ENCODE measurements at regions not wholly inside any gene's neighbourhood (a gene's known extent, or its start where the extent isn't known, plus 50 kb on each side); places are given as distances from the start of the nearest gene placed in this dataset.

GRCh38 chr10:90413196-90413595, 444.6 kb downstream of the HTR7 start:
- H3K27ac ChIP-seq (ENCODE audit: low read length): no peak overlapping the region
- no peak overlapping the region for H3K4me2 ChIP-seq (ENCODE audit: low read depth, low read length)
- H4K20me1 ChIP-seq (ENCODE audit: insufficient read depth, low read length): no peaks in the 10 kb centered on the region
- H3K9me3 ChIP-seq (replicated peaks; ENCODE audit: insufficient read depth, low read length): no peaks in the 10 kb centered on the region
- H3K9me2 ChIP-seq (replicated peaks; ENCODE audit: insufficient read depth, low read length): no peaks in the 10 kb centered on the region
- H3K36me3 ChIP-seq (replicated peaks; ENCODE audit: insufficient read depth, low read length): no peaks in the 10 kb centered on the region
- DNase-seq: no peak
- H3K9ac ChIP-seq (ENCODE audit: low read length): no peak overlapping the region
- no peak overlapping the region for H2AFZ ChIP-seq (ENCODE audit: low read length)
- no peak overlapping the region for H3K4me3 ChIP-seq (ENCODE audit: low read length)
- H3K4me1 ChIP-seq (ENCODE audit: low read length): no peaks in the 10 kb centered on the region
- H3K27me3 ChIP-seq (replicated peaks; ENCODE audit: insufficient read depth, low read length): no peaks in the 10 kb centered on the region
- H3F3A ChIP-seq (ENCODE audit: insufficient read depth, low read length): no peaks in the 10 kb centered on the region
- TF ChIP-seq EZH2 (optimal IDR thresholded peaks at IDR 0.05; ENCODE audit: low read depth, low read length) (no peak), EZH2phosphoT487 (IDR thresholded peaks at IDR 0.05; ENCODE audit: low read length) (no peak), CTCF (IDR thresholded peaks at IDR 0.05; ENCODE audit: low read length) (no peak)
- H3K79me2 ChIP-seq (ENCODE audit: low read length): no peaks in the 10 kb centered on the region

- TF ChIP-seq EZH2 (optimal IDR thresholded peaks at IDR 0.05; ENCODE audit: low read depth, low read length) (no peak), EZH2phosphoT487 (IDR thresholded peaks at IDR 0.05; ENCODE audit: low read length) (no peak), CTCF (IDR thresholded peaks at IDR 0.05; ENCODE audit: low read length) (no peak)
- H3K36me3 ChIP-seq (replicated peaks; ENCODE audit: insufficient read depth, low read length): no peaks in the 10 kb centered on the region
- H3F3A ChIP-seq (ENCODE audit: insufficient read depth, low read length): no peaks in the 10 kb centered on the region
- H3K27me3 ChIP-seq (replicated peaks; ENCODE audit: insufficient read depth, low read length): no peaks in the 10 kb centered on the region
- no peak overlapping the region for H3K27ac ChIP-seq (ENCODE audit: low read length)
- no peak overlapping the region for H3K9ac ChIP-seq (ENCODE audit: low read length)
- no peak overlapping the region for H3K4me3 ChIP-seq (ENCODE audit: low read length)
- DNase-seq: no peak
- H3K9me3 ChIP-seq (replicated peaks; ENCODE audit: insufficient read depth, low read length): no peaks in the 10 kb centered on the region
- no peak overlapping the region for H3K4me2 ChIP-seq (ENCODE audit: low read depth, low read length)
- H3K9me2 ChIP-seq (replicated peaks; ENCODE audit: insufficient read depth, low read length): no peaks in the 10 kb centered on the region
- no peaks in the 10 kb centered on the region for H4K20me1 ChIP-seq (ENCODE audit: insufficient read depth, low read length)
- no peaks in the 10 kb centered on the region for H3K79me2 ChIP-seq (ENCODE audit: low read length)
- no peak overlapping the region for H2AFZ ChIP-seq (ENCODE audit: low read length)
- H3K4me1 ChIP-seq (ENCODE audit: low read length): no peaks in the 10 kb centered on the region
These were observed 442.9 kb downstream of the HTR7 start for GRCh38 chr10:90414926-90415325.

GRCh38 chr10:90417029-90417428, 440.8 kb downstream of the HTR7 start:
- Histone ChIP-seq H3K4me1 (ENCODE audit: low read length) (no peaks in the 10 kb centered on the region), H3K4me2 (ENCODE audit: low read depth, low read length) (no peak overlapping the region), H3K9me3 (replicated peaks; ENCODE audit: insufficient read depth, low read length) (no peaks in the 10 kb centered on the region), H3K27ac (ENCODE audit: low read length) (no peak overlapping the region), H3K36me3 (replicated peaks; ENCODE audit: insufficient read depth, low read length) (no peaks in the 10 kb centered on the region), H3K27me3 (replicated peaks; ENCODE audit: insufficient read depth, low read length) (no peaks in the 10 kb centered on the region), H2AFZ (ENCODE audit: low read length) (no peak overlapping the region), H3K4me3 (ENCODE audit: low read length) (no peak overlapping the region), H3F3A (ENCODE audit: insufficient read depth, low read length) (no peaks in the 10 kb centered on the region), H4K20me1 (ENCODE audit: insufficient read depth, low read length) (no peaks in the 10 kb centered on the region), H3K9me2 (replicated peaks; ENCODE audit: insufficient read depth, low read length) (no peaks in the 10 kb centered on the region), H3K9ac (ENCODE audit: low read length) (no peak overlapping the region), H3K79me2 (ENCODE audit: low read length) (no peaks in the 10 kb centered on the region)
- no peak for TF ChIP-seq EZH2phosphoT487 (IDR thresholded peaks at IDR 0.05; ENCODE audit: low read length)
- TF ChIP-seq EZH2 (optimal IDR thresholded peaks at IDR 0.05; ENCODE audit: low read depth, low read length): no peak
- TF ChIP-seq CTCF (IDR thresholded peaks at IDR 0.05; ENCODE audit: low read length): no peak
- DNase-seq: no peak

Data from MM.1S (cell line).